IMR-90 (cell line): ENCODE measurements at regions not wholly inside any gene's neighbourhood (a gene's known extent, or its start where the extent isn't known, plus 50 kb on each side); places are given as distances from the start of the nearest gene placed in this dataset.
A peak's percentile ranks its signal among the peaks of the same experiment; 100 is the strongest.

Source experiments
- ATAC-seq: fragments of 200-7000 bp; cut with Tn5 transposase; 2 replicates; pipeline ENCODE4 v1.9.1; 2020; ENCODE audit warnings: low read depth, mild to moderate bottlenecking, moderate library complexity
- BruUV-seq: library from RNA; stranded (reverse); fragments of 400-500 nt; replicated peaks from 2 replicates; lab custom pipeline; 2021; lab: Mats Ljungman, UMichigan
- CTCF ChIA-PET: fragments of 300-600 bp; formaldehyde crosslinking; extraction: SDS; loops from one replicate; lab custom pipeline; 2021; ENCODE audit warnings: antibody characterized with exemption; lab: Yijun Ruan, JAX
- POLR2A ChIA-PET: fragments of 300-600 bp; sonication (Branson Sonifier 250); formaldehyde crosslinking; loops from one replicate; lab custom pipeline; 2022; ENCODE audit warnings: antibody characterized with exemption; ENCODE audit not compliant: unreplicated experiment; lab: Charles Lee
- DNase-seq: peaks from one replicate; pipeline ENCODE4 v3.0.0; 2013
- H2AFZ ChIP-seq: replicated peaks from 2 replicates; pipeline ENCODE3; 2013; ENCODE audit warnings: low read length, mild to moderate bottlenecking; ENCODE audit not compliant: poor library complexity
- H2AK5ac ChIP-seq: 2 replicates; pipeline ENCODE4 v1.6.1; 2013; ENCODE audit warnings: low read depth, low read length, inconsistent platforms
- H2AK9ac ChIP-seq: replicated peaks from 2 replicates; pipeline ENCODE3; 2013; ENCODE audit warnings: mild to moderate bottlenecking, low read depth, low read length, moderate library complexity; ENCODE audit not compliant: poor library complexity
- H2BK120ac ChIP-seq: 2 replicates; pipeline ENCODE4 v1.6.1; 2013; ENCODE audit warnings: low read depth, low read length, inconsistent platforms
- H2BK15ac ChIP-seq: 3 replicates; pipeline ENCODE4 v1.6.1; 2013; ENCODE audit warnings: low read depth, low read length, inconsistent platforms
- H2BK20ac ChIP-seq: 2 replicates; pipeline ENCODE4 v1.6.1; 2013; ENCODE audit warnings: low read depth, mild to moderate bottlenecking, inconsistent platforms, low read length, moderate library complexity
- H2BK5ac ChIP-seq: 2 replicates; pipeline ENCODE4 v1.6.1; 2013; ENCODE audit warnings: mild to moderate bottlenecking, low read depth, low read length, inconsistent platforms; ENCODE audit not compliant: poor library complexity, severe bottlenecking
- H3K14ac ChIP-seq: replicated peaks from 2 replicates; pipeline ENCODE4 v1.6.1; 2013; ENCODE audit warnings: low read depth, low read length, inconsistent platforms
- H3K18ac ChIP-seq: 2 replicates; pipeline ENCODE4 v1.6.1; 2013; ENCODE audit warnings: low read depth, low read length, control low read depth
- H3K23ac ChIP-seq: 2 replicates; pipeline ENCODE4 v1.6.1; 2013; ENCODE audit warnings: low read depth, low read length, inconsistent platforms
- H3K27ac ChIP-seq: 2 replicates; pipeline ENCODE4 v1.5.1; 2013; ENCODE audit warnings: mild to moderate bottlenecking, control low read depth, low read length; ENCODE audit not compliant: insufficient read depth
- H3K27me3 ChIP-seq: 2 replicates; pipeline ENCODE4 v1.6.1; 2013; ENCODE audit warnings: low read length; ENCODE audit not compliant: control insufficient read depth, insufficient read depth
- H3K36me3 ChIP-seq: 2 replicates; pipeline ENCODE4 v1.6.1; 2013; ENCODE audit warnings: low read length, mixed read lengths; ENCODE audit not compliant: control insufficient read depth, insufficient read depth
- H3K4ac ChIP-seq: 2 replicates; pipeline ENCODE4 v1.6.1; 2013; ENCODE audit warnings: low read depth, low read length, inconsistent platforms
- H3K4me1 ChIP-seq: 2 replicates; pipeline ENCODE4 v1.6.1; 2013; ENCODE audit warnings: low read length, mixed read lengths; ENCODE audit not compliant: control insufficient read depth, insufficient read depth
- H3K4me2 ChIP-seq: 2 replicates; pipeline ENCODE4 v1.6.1; 2013; ENCODE audit warnings: low read depth, mild to moderate bottlenecking, control low read depth, low read length, moderate library complexity
- H3K4me3 ChIP-seq: 2 replicates; pipeline ENCODE4 v1.5.1; 2013; ENCODE audit warnings: low read depth, mild to moderate bottlenecking, control low read depth, low read length, moderate library complexity; ENCODE audit not compliant: insufficient read depth
- H3K56ac ChIP-seq: 2 replicates; pipeline ENCODE4 v1.6.1; 2013; ENCODE audit warnings: low read length, inconsistent platforms; ENCODE audit not compliant: insufficient read depth; ENCODE audit errors: extremely low read depth
- H3K79me1 ChIP-seq, 2 experiments: 2 replicates each; pipeline ENCODE4 v1.6.1; 2013; ENCODE audit warnings: low read length in 2 of 2, inconsistent platforms in 1 of 2, low read depth in 1 of 2
- H3K9ac ChIP-seq: 2 replicates; pipeline ENCODE4 v1.6.1; 2013; ENCODE audit warnings: low read depth, low read length, control low read depth
- H3K9me1 ChIP-seq: 2 replicates; pipeline ENCODE4 v1.6.1; 2013; ENCODE audit warnings: low read length, inconsistent platforms; ENCODE audit not compliant: insufficient read depth
- H3K9me3 ChIP-seq: 2 replicates; pipeline ENCODE4 v1.6.1; 2013; ENCODE audit warnings: low read length; ENCODE audit not compliant: control insufficient read depth, insufficient read depth
- H4K20me1 ChIP-seq: 2 replicates; pipeline ENCODE4 v1.6.1; 2013; ENCODE audit warnings: low read length, inconsistent platforms; ENCODE audit not compliant: insufficient read depth
- H4K5ac ChIP-seq: 2 replicates; pipeline ENCODE4 v1.6.1; 2013; ENCODE audit warnings: mild to moderate bottlenecking, low read depth, low read length, control low read depth
- H4K8ac ChIP-seq, 2 experiments: 2 replicates each; pipeline ENCODE4 v1.6.1; 2013; ENCODE audit warnings: low read depth in 2 of 2, low read length in 2 of 2, control low read depth in 1 of 2, inconsistent platforms in 1 of 2
- H4K91ac ChIP-seq: 2 replicates; pipeline ENCODE4 v1.6.1; 2013; ENCODE audit warnings: low read depth, low read length, inconsistent platforms; ENCODE audit not compliant: insufficient read depth
- BHLHE40 ChIP-seq: fragments of 150-350 bp; IDR thresholded peaks from 2 replicates; pipeline ENCODE4 v1.6.1; 2016; ENCODE audit warnings: mild to moderate bottlenecking, low read depth, low read length
- CEBPB ChIP-seq: IDR thresholded peaks from 2 replicates; pipeline ENCODE4 v1.6.1; 2012; ENCODE audit warnings: low read depth, low read length, improper control_type of control experiment
- CTCF ChIP-seq: conservative IDR thresholded peaks from 2 replicates; pipeline ENCODE4 v1.5.1; 2012; ENCODE audit warnings: mild to moderate bottlenecking, low read depth, low read length, improper control_type of control experiment
- FOS ChIP-seq: fragments of 150-350 bp; IDR thresholded peaks from 2 replicates; pipeline ENCODE4 v1.6.1; 2016; ENCODE audit warnings: low read depth, low read length
- MAZ ChIP-seq: IDR thresholded peaks from 2 replicates; pipeline ENCODE4 v1.6.1; 2012; ENCODE audit warnings: low read depth, mild to moderate bottlenecking, low read length, improper control_type of control experiment, moderate library complexity, borderline replicate concordance
- MXI1 ChIP-seq: IDR thresholded peaks from 2 replicates; pipeline ENCODE4 v1.6.1; 2012; ENCODE audit warnings: low read depth, mild to moderate bottlenecking, low read length, moderate library complexity, borderline replicate concordance
- NFE2L2 ChIP-seq: fragments of 150-350 bp; IDR thresholded peaks from 2 replicates; pipeline ENCODE4 v1.6.1; 2016; ENCODE audit warnings: low read depth, mild to moderate bottlenecking, low read length
- POLR2A ChIP-seq: IDR thresholded peaks from 2 replicates; pipeline ENCODE4 v1.6.1; 2012; ENCODE audit warnings: mild to moderate bottlenecking, low read depth, low read length
- RAD21 ChIP-seq: IDR thresholded peaks from 2 replicates; pipeline ENCODE4 v1.6.1; 2012; ENCODE audit warnings: low read length, improper control_type of control experiment
- RCOR1 ChIP-seq: IDR thresholded peaks from 2 replicates; pipeline ENCODE4 v1.6.1; 2012; ENCODE audit warnings: mild to moderate bottlenecking, low read length, improper control_type of control experiment; ENCODE audit not compliant: insufficient replicate concordance
- WGBS, 2 experiments: methylation state at CpG; one replicate each; pipeline versions ENCODE4 v1.1.5 to v1.1.7; 2013; ENCODE audit warnings: missing lambda C conversion rate in 2 of 2; ENCODE audit not compliant: insufficient read length in 1 of 2; ENCODE audit errors: extremely low coverage in 2 of 2; 5-methylcytosine and 5-hydroxymethylcytosine counted together
- dilution Hi-C: fragments of 300-500 bp; cut with HindIII; formaldehyde crosslinking; loops from one replicate; pipeline ENCODE4 v1.14.3; 2018; ENCODE audit warnings: low sequenced_read_pairs; ENCODE audit not compliant: unreplicated experiment
- in situ Hi-C: fragments of 300-500 bp; cut with MboI; formaldehyde crosslinking; loops from 3 replicates; pipeline ENCODE4 v1.14.3; 2019; ENCODE audit warnings: low sequenced_read_pairs, inconsistent platforms, mixed read lengths
- intact Hi-C: fragments of 100-400 bp; cut with micrococcal nuclease; formaldehyde crosslinking; loops from 2 replicates; pipeline ENCODE4 v1.10.0; 2022
- TF ChIP-seq, protein P1 (sequence below): fragments of 150-350 bp; IDR thresholded peaks from 2 replicates; pipeline ENCODE4 v1.6.1; 2016; ENCODE audit warnings: low read depth, mild to moderate bottlenecking, low read length, moderate library complexity, borderline replicate concordance
- TF ChIP-seq, protein P2 (sequence below): fragments of 150-350 bp; IDR thresholded peaks from 2 replicates; pipeline ENCODE4 v1.6.1; 2017; ENCODE audit warnings: mild to moderate bottlenecking, antibody characterized with exemption, low read length, low read depth

DNA sequence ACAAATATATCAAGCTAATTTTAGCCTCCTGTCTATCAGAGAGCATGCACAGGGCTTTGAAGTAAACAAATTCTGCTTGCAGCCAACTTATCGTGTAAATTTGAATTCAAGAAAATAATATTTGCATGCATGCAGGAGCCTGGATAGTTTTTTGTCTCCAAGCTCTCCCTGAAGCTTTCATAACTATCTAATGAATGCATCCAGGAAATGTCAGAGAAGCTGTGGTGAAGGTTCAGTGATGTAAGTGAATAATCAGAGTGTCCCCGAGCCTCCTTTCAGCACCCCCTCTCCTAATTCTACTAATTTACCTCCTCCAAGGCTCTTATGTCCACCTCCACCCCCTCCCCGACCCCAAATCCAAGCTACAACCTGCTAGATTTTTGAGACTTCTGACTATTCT lies 172.0 kb upstream of the ZNF32 start:
- no peak overlapping the region for H2BK5ac ChIP-seq
- H4K5ac ChIP-seq, result no peak overlapping the region
- no peak for DNase-seq
- H2AK9ac ChIP-seq, result peak overlapping the region; percentile 12
- H4K8ac ChIP-seq, result no peak overlapping the region
- no peaks in the 10 kb centered on the region for H4K20me1 ChIP-seq
- peaks cover 12% of the 10 kb centered on the region; the same call in 1 of the 2 replicates for H3K9me1 ChIP-seq
- no peak for TF ChIP-seq RAD21
- TF ChIP-seq, protein P1, sequence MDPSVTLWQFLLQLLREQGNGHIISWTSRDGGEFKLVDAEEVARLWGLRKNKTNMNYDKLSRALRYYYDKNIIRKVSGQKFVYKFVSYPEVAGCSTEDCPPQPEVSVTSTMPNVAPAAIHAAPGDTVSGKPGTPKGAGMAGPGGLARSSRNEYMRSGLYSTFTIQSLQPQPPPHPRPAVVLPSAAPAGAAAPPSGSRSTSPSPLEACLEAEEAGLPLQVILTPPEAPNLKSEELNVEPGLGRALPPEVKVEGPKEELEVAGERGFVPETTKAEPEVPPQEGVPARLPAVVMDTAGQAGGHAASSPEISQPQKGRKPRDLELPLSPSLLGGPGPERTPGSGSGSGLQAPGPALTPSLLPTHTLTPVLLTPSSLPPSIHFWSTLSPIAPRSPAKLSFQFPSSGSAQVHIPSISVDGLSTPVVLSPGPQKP, result no peak
- no peak for TF ChIP-seq NFE2L2
- TF ChIP-seq CTCF, result no peak
- TF ChIP-seq MAZ, result no peak
- TF ChIP-seq, protein P2, sequence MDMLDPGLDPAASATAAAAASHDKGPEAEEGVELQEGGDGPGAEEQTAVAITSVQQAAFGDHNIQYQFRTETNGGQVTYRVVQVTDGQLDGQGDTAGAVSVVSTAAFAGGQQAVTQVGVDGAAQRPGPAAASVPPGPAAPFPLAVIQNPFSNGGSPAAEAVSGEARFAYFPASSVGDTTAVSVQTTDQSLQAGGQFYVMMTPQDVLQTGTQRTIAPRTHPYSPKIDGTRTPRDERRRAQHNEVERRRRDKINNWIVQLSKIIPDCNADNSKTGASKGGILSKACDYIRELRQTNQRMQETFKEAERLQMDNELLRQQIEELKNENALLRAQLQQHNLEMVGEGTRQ, result no peak
- no peak for TF ChIP-seq MXI1
- TF ChIP-seq CEBPB, result no peak
- no peak for TF ChIP-seq POLR2A
- no peak for TF ChIP-seq BHLHE40
- no peak for TF ChIP-seq RCOR1
- TF ChIP-seq FOS, result no peak
- CTCF ChIA-PET, result interaction anchor here (0.7 kb wide), 1 partner anchor 13 kb away, joined by 3 read pairs; no protein-coding TSS in a partner anchor
- intact Hi-C loops, result no loop called here
- H3K4me1 ChIP-seq, result peaks cover 8% of the 10 kb centered on the region
- no peak overlapping the region for H3K56ac ChIP-seq
- no peak overlapping the region for H3K14ac ChIP-seq
- BruUV-seq, result no TSS peak
- no peak overlapping the region for H4K91ac ChIP-seq
- no peak overlapping the region for H2AFZ ChIP-seq
- H3K36me3 ChIP-seq, result no peaks in the 10 kb centered on the region
- no peak overlapping the region for H3K18ac ChIP-seq
- no peak overlapping the region for H3K4ac ChIP-seq
- no peak overlapping the region for H2BK15ac ChIP-seq
- in situ Hi-C loops, result no loop called here
- 40% methylated on average over 1 of the region's 3 CpGs; no CpG with 5 or more reads in 1 of the 2 experiments for WGBS, 2 experiments
- H3K4me2 ChIP-seq, result no peak overlapping the region
- no peaks in the 10 kb centered on the region for H3K79me1 ChIP-seq
- no peaks in the 10 kb centered on the region for H3K9me3 ChIP-seq
- dilution Hi-C loops, result no loop called here
- no peak for ATAC-seq
- POLR2A ChIA-PET, result no interaction called here
- H2BK120ac ChIP-seq, result no peak overlapping the region; the same call in 1 of the 2 replicates
- H3K9ac ChIP-seq, result no peak overlapping the region
- no peak overlapping the region for H2AK5ac ChIP-seq
- no peak overlapping the region; the same call in 1 of the 2 replicates for H2BK20ac ChIP-seq
- no peak overlapping the region for H3K27ac ChIP-seq
- H3K23ac ChIP-seq, result no peak overlapping the region
- H3K27me3 ChIP-seq, result no peaks in the 10 kb centered on the region
- H3K4me3 ChIP-seq, result no peak overlapping the region
